ENCODE measurements at regions not wholly inside any gene's neighbourhood (a gene's known extent, or its start where the extent isn't known, plus 50 kb on each side); places are given as distances from the start of the nearest gene placed in this dataset.

GRCh38 chr11:45076761-45077160, 69.7 kb upstream of the PRDM11 start:
- no peak overlapping the region for H3K27ac ChIP-seq
- intact Hi-C loops (cut with DNase I), result no loop called here

GRCh38 chr11:45078236-45079074, 68.0 kb upstream of the PRDM11 start:
- WGBS, 3 donors, result 18 to 30% (median 19%) methylated on average over 16 of the region's 16 CpGs
- TF ChIP-seq CTCF (IDR thresholded peaks at IDR 0.05), result no peak
- TF ChIP-seq POLR2A (IDR thresholded peaks at IDR 0.05), result no peak
- TF ChIP-seq EP300 (IDR thresholded peaks at IDR 0.05), result no peak
- Histone ChIP-seq H3K4me1 (ENCODE audit: insufficient read depth) (no peaks in the 10 kb centered on the region), H3K4me3 (no peak overlapping the region), H3K27ac (no peak overlapping the region), H3K36me3 (no peaks in the 10 kb centered on the region), H3K9me3 (no peaks in the 10 kb centered on the region), H3K27me3 (no peaks in the 10 kb centered on the region)
- intact Hi-C loops (cut with DNase I), result no loop called here
- no peak for DNase-seq

More at GRCh38 chr11:45076761-45077160, 69.7 kb upstream of the PRDM11 start:
- no peak overlapping the region for H3K4me3 ChIP-seq
- no peaks in the 10 kb centered on the region for H3K27me3 ChIP-seq
- no peak for DNase-seq
- no peaks in the 10 kb centered on the region for H3K36me3 ChIP-seq
- WGBS, 3 donors, result 65 to 78% (median 69%) methylated on average over 2 of the region's 2 CpGs
- no peak for TF ChIP-seq EP300 (IDR thresholded peaks at IDR 0.05)
- no peak for TF ChIP-seq CTCF (IDR thresholded peaks at IDR 0.05)
- TF ChIP-seq POLR2A (IDR thresholded peaks at IDR 0.05), result no peak
- H3K9me3 ChIP-seq, result no peaks in the 10 kb centered on the region
- H3K4me1 ChIP-seq (ENCODE audit: insufficient read depth), result no peaks in the 10 kb centered on the region

- TF ChIP-seq EP300 (IDR thresholded peaks at IDR 0.05) (no peak), POLR2A (IDR thresholded peaks at IDR 0.05) (no peak), CTCF (IDR thresholded peaks at IDR 0.05) (no peak)
- no peaks in the 10 kb centered on the region for H3K27me3 ChIP-seq
Observed at GRCh38 chr11:45079075-45079444, 67.4 kb upstream of the PRDM11 start.

GRCh38 chr11:45079567-45079942, 66.9 kb upstream of the PRDM11 start:
- intact Hi-C loops (cut with DNase I), result no loop called here
- no peak for DNase-seq
- Histone ChIP-seq H3K9me3 (no peaks in the 10 kb centered on the region), H3K4me3 (no peak overlapping the region), H3K36me3 (no peaks in the 10 kb centered on the region), H3K4me1 (ENCODE audit: insufficient read depth) (no peaks in the 10 kb centered on the region), H3K27me3 (no peaks in the 10 kb centered on the region), H3K27ac (no peak overlapping the region)
- TF ChIP-seq EP300 (IDR thresholded peaks at IDR 0.05), result no peak
- TF ChIP-seq POLR2A (IDR thresholded peaks at IDR 0.05), result no peak
- TF ChIP-seq CTCF (IDR thresholded peaks at IDR 0.05), result no peak
- WGBS, 3 donors, result 69 to 76% (median 70%) methylated on average over 1 of the region's 1 CpG

More at GRCh38 chr11:45079075-45079444, 67.4 kb upstream of the PRDM11 start:
- Histone ChIP-seq H3K4me3 (no peak overlapping the region), H3K36me3 (no peaks in the 10 kb centered on the region), H3K4me1 (ENCODE audit: insufficient read depth) (no peaks in the 10 kb centered on the region), H3K9me3 (no peaks in the 10 kb centered on the region), H3K27ac (no peak overlapping the region)
- DNase-seq, result no peak
- intact Hi-C loops (cut with DNase I), result no loop called here
- 33 to 46% (median 42%) methylated on average over 4 of the region's 4 CpGs for WGBS, 3 donors

Measured in ovary (tissue), 7 donors.